MG63 (cell line): ENCODE measurements at regions not wholly inside any gene's neighbourhood (a gene's known extent, or its start where the extent isn't known, plus 50 kb on each side); places are given as distances from the start of the nearest gene placed in this dataset.

Experiments used
- DNase-seq: peaks from one replicate; pipeline ENCODE4 v3.0.0-alpha.2; 2020
- H3K27me3 ChIP-seq: fragments of 250-450 bp; sonication (Bioruptor Pico); 2 replicates; pipeline ENCODE4 v1.5.1; 2020; ENCODE audit warnings: mild to moderate bottlenecking, moderate library complexity
- H3K36me3 ChIP-seq: fragments of 250-450 bp; sonication (Bioruptor Pico); 2 replicates; pipeline ENCODE4 v1.5.1; 2020; ENCODE audit warnings: mild to moderate bottlenecking, moderate library complexity
- H3K4me3 ChIP-seq: fragments of 250-450 bp; sonication (Bioruptor Pico); 2 replicates; pipeline ENCODE4 v1.5.1; 2020; ENCODE audit warnings: mild to moderate bottlenecking, moderate library complexity
- H3K9me3 ChIP-seq: fragments of 250-450 bp; sonication (Bioruptor Pico); 2 replicates; pipeline ENCODE4 v1.5.1; 2020; ENCODE audit warnings: mild to moderate bottlenecking, moderate library complexity

DNA sequence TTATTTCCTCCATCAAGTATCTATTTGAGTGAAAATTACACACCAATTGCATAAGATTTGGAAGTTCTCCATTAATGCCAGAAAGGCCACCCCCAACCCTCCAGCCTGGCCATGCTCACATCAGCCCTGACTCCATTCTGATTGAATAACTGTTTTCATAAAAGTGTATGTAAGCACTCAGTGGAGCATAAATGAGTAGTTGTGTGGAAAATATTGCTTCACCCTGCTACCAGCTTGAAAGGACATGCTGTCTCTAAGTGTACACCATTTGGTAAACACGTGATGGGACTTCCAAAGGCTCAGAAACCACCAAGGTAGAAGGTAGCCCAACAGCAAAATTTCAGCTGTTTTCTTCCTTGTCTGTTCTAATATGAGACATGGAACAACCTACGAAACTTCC lies 393.8 kb downstream of the ZNF385D start:
- DNase-seq = no peak
- no peaks in the 10 kb centered on the region for H3K27me3 ChIP-seq
- H3K9me3 ChIP-seq = no peaks in the 10 kb centered on the region
- no peak overlapping the region for H3K4me3 ChIP-seq
- H3K36me3 ChIP-seq = no peaks in the 10 kb centered on the region

DNA sequence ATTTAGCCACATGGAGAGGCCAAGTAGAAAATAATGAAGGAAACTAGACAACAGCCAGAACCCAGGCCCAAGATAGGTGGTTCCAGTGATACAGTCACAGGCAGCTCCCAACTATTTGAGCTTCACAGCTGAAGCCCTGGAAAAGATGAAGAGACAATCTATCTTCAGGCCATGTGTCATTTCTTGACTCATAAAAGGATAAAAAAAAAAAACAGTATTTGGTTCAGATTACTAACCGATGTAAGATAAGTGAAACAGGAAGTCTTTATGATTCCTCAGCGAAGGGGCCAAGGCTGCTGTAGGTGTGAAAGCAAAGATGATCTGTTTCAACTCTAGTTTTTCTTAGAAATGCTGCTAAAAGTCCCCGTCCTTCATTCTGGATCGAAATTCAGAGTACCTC lies 394.6 kb downstream of the ZNF385D start:
- Histone ChIP-seq H3K4me3 (no peak overlapping the region), H3K9me3 (no peaks in the 10 kb centered on the region), H3K27me3 (no peaks in the 10 kb centered on the region), H3K36me3 (no peaks in the 10 kb centered on the region)
- no peak for DNase-seq

- H3K36me3 ChIP-seq = no peaks in the 10 kb centered on the region
- H3K4me3 ChIP-seq = no peak overlapping the region
- no peaks in the 10 kb centered on the region for H3K9me3 ChIP-seq
- no peak for DNase-seq
- no peaks in the 10 kb centered on the region for H3K27me3 ChIP-seq
Measured at GRCh38 chr3:21345382-21345976, 405.5 kb downstream of the ZNF385D start.

- Histone ChIP-seq H3K4me3 (no peak overlapping the region), H3K27me3 (no peaks in the 10 kb centered on the region), H3K9me3 (no peaks in the 10 kb centered on the region), H3K36me3 (no peaks in the 10 kb centered on the region)
- DNase-seq = no peak
Measured at GRCh38 chr3:21331857-21332256, 419.2 kb downstream of the ZNF385D start.

GRCh38 chr3:21331321-21331720 lies 419.7 kb downstream of the ZNF385D start:
- Histone ChIP-seq H3K9me3 (no peaks in the 10 kb centered on the region), H3K27me3 (no peaks in the 10 kb centered on the region), H3K36me3 (no peaks in the 10 kb centered on the region), H3K4me3 (no peak overlapping the region)
- no peak for DNase-seq

GRCh38 chr3:21330293-21330692 lies 420.7 kb downstream of the ZNF385D start:
- Histone ChIP-seq H3K27me3 (no peaks in the 10 kb centered on the region), H3K4me3 (peak overlapping the region; percentile 22), H3K36me3 (no peaks in the 10 kb centered on the region), H3K9me3 (no peaks in the 10 kb centered on the region)
- DNase-seq = no peak

- H3K36me3 ChIP-seq = no peaks in the 10 kb centered on the region
- DNase-seq = no peak
- no peak overlapping the region for H3K4me3 ChIP-seq
- H3K9me3 ChIP-seq = no peaks in the 10 kb centered on the region
- H3K27me3 ChIP-seq = no peaks in the 10 kb centered on the region
Measured at GRCh38 chr3:21328711-21329390, 422.2 kb downstream of the ZNF385D start.

DNA sequence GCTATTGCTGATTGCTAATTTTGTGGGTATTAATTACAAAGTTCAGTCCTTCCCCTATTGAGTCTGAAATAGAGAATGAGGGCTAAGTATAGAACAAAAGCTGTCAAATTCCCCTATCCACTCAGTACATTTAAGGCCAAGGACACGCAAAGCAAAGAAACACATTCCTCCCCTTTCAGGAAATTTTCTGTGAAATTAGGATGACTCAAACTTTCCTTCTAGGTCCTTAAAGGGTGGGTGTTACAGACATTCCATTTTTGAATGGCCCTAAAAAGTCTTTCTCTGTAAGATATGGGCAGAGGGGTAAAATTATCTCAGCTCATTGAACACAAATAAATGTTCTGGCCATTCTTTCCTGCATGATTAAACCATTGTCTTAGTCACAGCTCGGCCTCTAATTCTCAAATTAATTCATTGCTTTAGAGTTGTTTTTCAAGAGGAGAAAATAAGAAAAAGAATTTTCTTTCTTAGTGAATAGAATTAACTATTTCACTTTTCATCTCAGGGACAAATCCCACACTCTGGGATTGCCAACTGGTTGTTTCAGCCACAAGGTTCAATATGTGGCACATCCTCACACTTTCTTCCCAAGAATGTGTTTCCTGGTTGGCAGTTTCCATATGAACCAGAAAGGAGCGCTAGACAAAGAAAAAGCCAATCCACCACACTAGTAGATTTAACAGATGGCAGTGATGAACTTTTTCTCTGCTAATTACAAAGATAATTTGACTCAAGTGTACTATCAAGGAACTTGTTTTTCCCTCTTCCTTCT lies 424.1 kb downstream of the ZNF385D start:
- H3K4me3 ChIP-seq = no peak overlapping the region
- no peaks in the 10 kb centered on the region for H3K36me3 ChIP-seq
- H3K9me3 ChIP-seq = no peaks in the 10 kb centered on the region
- DNase-seq = no peak
- H3K27me3 ChIP-seq = no peaks in the 10 kb centered on the region

DNA sequence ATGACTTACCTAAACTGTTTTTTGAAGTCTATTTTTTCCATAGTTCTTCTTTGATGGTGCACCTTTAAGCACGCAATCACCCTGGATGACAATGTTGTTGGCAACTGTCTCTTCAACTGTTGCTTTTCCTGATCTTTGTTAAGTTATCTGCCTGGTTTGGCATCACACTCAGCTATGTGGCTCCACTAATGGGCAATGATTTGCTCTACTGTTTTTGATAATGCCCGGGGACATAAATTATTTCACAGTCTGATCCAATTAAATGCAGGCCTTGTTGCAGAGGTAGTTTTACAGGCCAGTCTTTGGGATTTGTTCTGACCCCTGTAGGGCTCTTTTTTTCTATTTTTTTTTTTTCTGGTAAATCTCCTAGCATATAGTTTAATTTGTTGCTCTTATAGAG lies 436.3 kb downstream of the ZNF385D start:
- Histone ChIP-seq H3K27me3 (no peaks in the 10 kb centered on the region), H3K4me3 (no peak overlapping the region), H3K36me3 (no peaks in the 10 kb centered on the region), H3K9me3 (no peaks in the 10 kb centered on the region)
- DNase-seq = no peak

DNA sequence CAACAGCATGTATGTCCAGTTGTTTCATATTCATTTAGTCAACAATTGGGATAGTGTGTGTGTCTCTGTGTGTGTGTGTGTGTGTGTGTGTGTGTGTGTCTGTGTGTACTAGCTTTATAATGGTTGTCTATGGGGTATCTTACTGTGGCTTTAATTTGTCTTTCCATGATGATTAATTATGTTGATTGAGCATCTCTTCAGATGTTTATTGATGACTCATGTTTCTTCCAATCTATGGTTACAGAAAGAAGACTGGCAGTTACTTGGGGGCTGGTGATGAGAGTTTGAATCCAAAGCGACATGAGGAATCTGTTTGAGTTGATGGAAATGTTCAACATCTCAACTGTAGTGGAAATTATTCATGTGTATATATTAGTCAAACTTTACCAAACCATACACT lies 440.1 kb downstream of the ZNF385D start:
- DNase-seq = no peak
- no peak overlapping the region for H3K4me3 ChIP-seq
- H3K9me3 ChIP-seq = no peaks in the 10 kb centered on the region
- H3K27me3 ChIP-seq = no peaks in the 10 kb centered on the region
- H3K36me3 ChIP-seq = no peaks in the 10 kb centered on the region

DNA sequence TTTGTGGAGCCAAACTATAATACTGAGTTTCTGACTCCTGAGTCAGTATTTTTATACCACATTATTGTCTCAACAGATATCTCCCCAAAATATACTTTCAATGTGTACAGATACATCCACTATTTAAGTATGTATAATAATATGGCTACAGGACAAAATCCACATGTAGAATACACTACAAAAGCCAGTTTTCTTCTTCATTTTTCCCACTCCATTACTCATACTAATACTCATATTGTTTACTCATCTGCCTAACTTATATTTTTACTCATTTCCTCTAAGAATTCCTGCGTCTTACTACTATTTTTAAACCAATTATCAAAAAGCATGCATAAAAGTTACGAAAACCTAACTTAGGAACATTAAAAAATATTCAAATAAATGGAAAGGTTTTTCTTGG lies 440.8 kb downstream of the ZNF385D start:
- no peak overlapping the region for H3K4me3 ChIP-seq
- no peaks in the 10 kb centered on the region for H3K9me3 ChIP-seq
- H3K27me3 ChIP-seq = no peaks in the 10 kb centered on the region
- no peak for DNase-seq
- no peaks in the 10 kb centered on the region for H3K36me3 ChIP-seq

DNA sequence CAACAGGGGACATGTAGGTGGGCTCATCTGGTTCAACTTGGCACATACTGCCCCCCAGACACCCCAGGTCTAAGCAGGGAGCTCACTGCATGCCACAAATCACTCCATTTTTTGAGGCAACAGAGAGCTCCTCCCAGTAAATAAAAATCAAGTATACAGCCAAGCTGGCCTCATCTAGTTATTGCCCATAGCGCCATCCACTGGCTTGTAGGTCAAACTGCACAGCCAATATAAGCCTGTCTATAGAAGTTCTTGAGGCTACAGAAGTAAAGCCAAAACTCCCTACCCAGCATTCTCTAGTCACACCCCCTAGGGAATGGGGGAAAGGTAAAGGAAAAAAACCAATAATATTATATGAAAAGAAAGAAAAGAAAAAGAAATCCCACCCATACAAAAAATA lies 453.7 kb downstream of the ZNF385D start:
- DNase-seq = no peak
- peaks cover 3% of the 10 kb centered on the region; the same call in 1 of the 2 replicates for H3K9me3 ChIP-seq
- H3K4me3 ChIP-seq = no peak overlapping the region
- no peaks in the 10 kb centered on the region for H3K27me3 ChIP-seq
- H3K36me3 ChIP-seq = no peaks in the 10 kb centered on the region

DNA sequence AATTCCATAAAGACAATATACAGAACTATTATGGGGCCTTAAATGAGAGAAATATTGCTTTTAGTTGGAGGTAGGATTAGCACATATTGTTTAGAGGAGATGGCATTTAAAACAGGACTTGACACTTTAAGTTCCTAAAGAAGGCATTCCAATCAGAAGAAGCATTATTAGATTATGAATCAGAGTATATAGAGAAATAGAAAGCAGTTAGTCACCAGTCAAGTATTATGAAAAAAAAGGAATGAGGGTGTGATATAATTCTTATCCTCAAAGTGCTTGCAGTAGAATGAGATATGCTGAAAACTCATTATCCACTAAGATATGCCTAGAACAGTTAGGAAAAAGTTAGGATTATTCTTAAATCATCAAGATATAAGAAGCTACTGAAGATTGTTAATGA lies 456.2 kb downstream of the ZNF385D start:
- Histone ChIP-seq H3K4me3 (no peak overlapping the region), H3K36me3 (no peaks in the 10 kb centered on the region), H3K27me3 (no peaks in the 10 kb centered on the region), H3K9me3 (peaks cover 3% of the 10 kb centered on the region; the same call in 1 of the 2 replicates)
- no peak for DNase-seq

GRCh38 chr3:21292971-21293370 lies 458.0 kb downstream of the ZNF385D start:
- Histone ChIP-seq H3K9me3 (no peaks in the 10 kb centered on the region), H3K27me3 (no peaks in the 10 kb centered on the region)

GRCh38 chr3:21290557-21290956 lies 460.5 kb downstream of the ZNF385D start:
- DNase-seq = no peak
- no peaks in the 10 kb centered on the region for H3K27me3 ChIP-seq
- no peak overlapping the region for H3K4me3 ChIP-seq
- no peaks in the 10 kb centered on the region for H3K36me3 ChIP-seq
- no peaks in the 10 kb centered on the region for H3K9me3 ChIP-seq

More at GRCh38 chr3:21292971-21293370, 458.0 kb downstream of the ZNF385D start:
- no peak for DNase-seq
- no peak overlapping the region for H3K4me3 ChIP-seq
- H3K36me3 ChIP-seq = no peaks in the 10 kb centered on the region

DNA sequence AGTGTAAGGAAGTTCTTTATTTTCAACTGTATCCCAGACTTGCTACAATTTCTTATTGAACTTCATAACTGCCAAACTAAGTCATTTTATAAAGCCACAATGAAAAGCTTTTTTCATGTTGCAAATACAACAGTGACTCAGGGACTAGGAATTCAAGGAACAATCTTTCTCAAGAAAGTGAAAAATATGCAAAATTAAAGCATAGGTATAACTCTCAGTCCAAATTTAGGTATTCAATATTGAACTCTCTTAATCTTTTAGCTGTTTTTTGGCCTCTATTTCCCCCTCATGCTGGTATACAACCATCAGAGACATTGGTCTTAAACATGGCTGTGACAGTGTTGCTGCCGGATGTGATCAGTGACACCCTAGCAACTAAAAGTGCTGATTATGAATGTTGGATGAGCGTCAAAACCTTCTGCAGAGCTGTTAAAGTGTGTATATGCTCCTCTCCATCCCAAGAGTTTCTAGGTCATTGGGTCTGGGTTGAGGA lies 476.9 kb downstream of the ZNF385D start:
- Histone ChIP-seq H3K9me3 (no peaks in the 10 kb centered on the region), H3K4me3 (no peak overlapping the region), H3K36me3 (no peaks in the 10 kb centered on the region), H3K27me3 (no peaks in the 10 kb centered on the region)
- no peak for DNase-seq

GRCh38 chr3:21273259-21274025 lies 477.6 kb downstream of the ZNF385D start:
- peak; percentile 16 for DNase-seq
- no peaks in the 10 kb centered on the region for H3K9me3 ChIP-seq
- no peaks in the 10 kb centered on the region for H3K27me3 ChIP-seq
- H3K36me3 ChIP-seq = no peaks in the 10 kb centered on the region
- no peak overlapping the region for H3K4me3 ChIP-seq
